ENCODE measurements at regions not wholly inside any gene's neighbourhood (a gene's known extent, or its start where the extent isn't known, plus 50 kb on each side); places are given as distances from the start of the nearest gene placed in this dataset.
"Not testable (repeated sequence)": the region's sequence is repeated elsewhere in the genome, so short reads cannot be mapped to it uniquely, and the experiment has no call there.

DNA sequence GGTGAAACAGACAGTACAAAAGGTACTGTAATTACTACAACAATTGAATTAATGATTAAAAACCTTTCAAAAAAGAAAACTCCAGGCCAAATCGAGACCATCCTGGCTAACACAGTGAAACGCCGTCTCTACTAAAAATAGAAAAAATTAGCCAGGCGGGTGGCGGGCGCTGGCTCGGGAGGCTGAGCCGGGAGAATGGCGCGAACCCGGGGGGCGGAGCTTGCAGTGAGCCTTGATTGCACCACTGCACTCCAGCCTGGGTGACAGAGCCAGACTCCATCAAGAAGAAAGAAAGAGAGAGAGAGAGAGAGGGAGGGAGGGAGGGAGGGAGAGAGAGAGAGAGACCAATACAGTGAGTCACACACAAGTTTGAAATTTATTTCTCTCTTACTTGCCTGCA lies 111.0 kb upstream of the NLGN1 start:
- TF ChIP-seq, protein P1, sequence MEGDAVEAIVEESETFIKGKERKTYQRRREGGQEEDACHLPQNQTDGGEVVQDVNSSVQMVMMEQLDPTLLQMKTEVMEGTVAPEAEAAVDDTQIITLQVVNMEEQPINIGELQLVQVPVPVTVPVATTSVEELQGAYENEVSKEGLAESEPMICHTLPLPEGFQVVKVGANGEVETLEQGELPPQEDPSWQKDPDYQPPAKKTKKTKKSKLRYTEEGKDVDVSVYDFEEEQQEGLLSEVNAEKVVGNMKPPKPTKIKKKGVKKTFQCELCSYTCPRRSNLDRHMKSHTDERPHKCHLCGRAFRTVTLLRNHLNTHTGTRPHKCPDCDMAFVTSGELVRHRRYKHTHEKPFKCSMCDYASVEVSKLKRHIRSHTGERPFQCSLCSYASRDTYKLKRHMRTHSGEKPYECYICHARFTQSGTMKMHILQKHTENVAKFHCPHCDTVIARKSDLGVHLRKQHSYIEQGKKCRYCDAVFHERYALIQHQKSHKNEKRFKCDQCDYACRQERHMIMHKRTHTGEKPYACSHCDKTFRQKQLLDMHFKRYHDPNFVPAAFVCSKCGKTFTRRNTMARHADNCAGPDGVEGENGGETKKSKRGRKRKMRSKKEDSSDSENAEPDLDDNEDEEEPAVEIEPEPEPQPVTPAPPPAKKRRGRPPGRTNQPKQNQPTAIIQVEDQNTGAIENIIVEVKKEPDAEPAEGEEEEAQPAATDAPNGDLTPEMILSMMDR (conservative IDR thresholded peaks at IDR 0.05), result not testable (repeated sequence)
- TF ChIP-seq EZH2 (IDR thresholded peaks at IDR 0.05; ENCODE audit: low read depth), result not testable (repeated sequence)
